Hepatocyte (in vitro differentiated cells): ENCODE measurements at regions not wholly inside any gene's neighbourhood (a gene's known extent, or its start where the extent isn't known, plus 50 kb on each side); places are given as distances from the start of the nearest gene placed in this dataset.

ENCODE experiments used
- DNase-seq: peaks from one replicate; pipeline ENCODE4 v3.0.0-alpha.2; 2016; ENCODE audit warnings: low spot score
- H2AFZ ChIP-seq: fragments of 200-600 bp; sonication (generic); 2 replicates; pipeline ENCODE4 v1.6.0; 2016; ENCODE audit warnings: antibody characterized with exemption, mild to moderate bottlenecking
- H3K27ac ChIP-seq: fragments of 200-600 bp; sonication (generic); 2 replicates; pipeline ENCODE4 v1.5.1; 2016; ENCODE audit warnings: mild to moderate bottlenecking
- H3K27me3 ChIP-seq: fragments of 200-600 bp; sonication (generic); 2 replicates; pipeline ENCODE4 v1.6.1; 2016
- H3K36me3 ChIP-seq: fragments of 200-600 bp; sonication (generic); replicated peaks from 2 replicates; pipeline ENCODE4 v1.5.1; 2016; ENCODE audit warnings: low read depth; ENCODE audit not compliant: insufficient read depth
- H3K4me1 ChIP-seq: fragments of 200-600 bp; sonication (generic); 2 replicates; pipeline ENCODE4 v1.5.1; 2016; ENCODE audit warnings: mild to moderate bottlenecking, moderate library complexity; ENCODE audit not compliant: insufficient read depth
- H3K4me2 ChIP-seq: fragments of 200-600 bp; sonication (generic); 2 replicates; pipeline ENCODE4 v1.6.0; 2016
- H3K4me3 ChIP-seq: fragments of 200-600 bp; sonication (generic); 2 replicates; pipeline ENCODE4 v1.5.1; 2016; ENCODE audit warnings: mild to moderate bottlenecking
- H3K79me2 ChIP-seq: fragments of 200-600 bp; sonication (generic); 2 replicates; pipeline ENCODE4 v1.6.0; 2017; ENCODE audit warnings: mild to moderate bottlenecking
- H3K9me2 ChIP-seq: fragments of 200-600 bp; sonication (generic); replicated peaks from 2 replicates; pipeline ENCODE4 v1.6.0; 2017; ENCODE audit warnings: mild to moderate bottlenecking; ENCODE audit not compliant: insufficient read depth
- H3K9me3 ChIP-seq: fragments of 200-600 bp; sonication (generic); 2 replicates; pipeline ENCODE4 v1.5.1; 2016; ENCODE audit warnings: low read depth, mild to moderate bottlenecking
- H4K20me1 ChIP-seq: fragments of 200-600 bp; sonication (generic); 2 replicates; pipeline ENCODE4 v1.6.0; 2016; ENCODE audit warnings: mild to moderate bottlenecking; ENCODE audit not compliant: insufficient read depth, poor library complexity, severe bottlenecking
- EZH2 ChIP-seq: fragments of 200-600 bp; sonication (generic); IDR thresholded peaks from 2 replicates; pipeline ENCODE4 v1.6.1; 2016; ENCODE audit warnings: antibody characterized with exemption, mild to moderate bottlenecking, borderline replicate concordance
- EZH2phosphoT487 ChIP-seq: fragments of 200-600 bp; sonication (generic); IDR thresholded peaks from one replicate; pipeline ENCODE4 v1.6.1; 2018; ENCODE audit warnings: antibody characterized with exemption, mild to moderate bottlenecking, low read depth, moderate library complexity; ENCODE audit not compliant: unreplicated experiment, severe bottlenecking
- WGBS: methylation state at CpG from one replicate; pipeline ENCODE4 v1.1.6; 2016; ENCODE audit warnings: low lambda C conversion rate; ENCODE audit errors: missing lambda C conversion rate; 5-methylcytosine and 5-hydroxymethylcytosine counted together
- TF ChIP-seq, protein P1 (sequence below): fragments of 200-600 bp; sonication (generic); IDR thresholded peaks from 2 replicates; pipeline ENCODE4 v1.5.1; 2016; ENCODE audit warnings: antibody characterized with exemption, mild to moderate bottlenecking; ENCODE audit not compliant: poor library complexity

DNA sequence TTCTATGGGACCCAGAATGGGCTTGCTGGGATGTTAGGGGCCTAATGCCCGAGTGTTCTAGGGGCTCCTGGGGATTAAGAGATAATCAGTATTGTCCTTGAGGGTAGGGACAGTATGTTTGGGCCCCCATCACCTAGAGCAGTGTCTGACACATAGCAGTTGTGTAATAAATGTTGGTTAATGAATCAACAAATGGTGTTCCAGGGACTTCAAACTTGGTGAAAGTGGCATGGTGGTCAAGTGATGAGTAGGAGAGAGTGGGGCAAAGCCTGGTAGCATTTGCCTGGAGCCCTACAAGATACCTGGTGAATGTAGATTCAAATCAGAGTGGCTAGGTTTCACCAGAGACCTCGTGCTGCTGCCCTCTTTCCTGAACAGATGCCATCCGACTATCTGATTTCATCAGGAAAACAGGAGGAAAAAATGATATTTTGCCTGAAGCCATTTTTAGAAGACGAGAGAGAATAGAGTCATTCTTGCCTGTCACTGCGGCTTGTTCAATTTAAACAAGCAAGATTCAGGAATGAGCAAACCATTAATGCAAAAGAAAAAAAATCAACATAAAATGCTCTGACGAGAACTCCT lies 117.3 kb downstream of the RPL22L1 start:
- TF ChIP-seq EZH2: no peak
- no peak for TF ChIP-seq EZH2phosphoT487
- TF ChIP-seq, protein P1, sequence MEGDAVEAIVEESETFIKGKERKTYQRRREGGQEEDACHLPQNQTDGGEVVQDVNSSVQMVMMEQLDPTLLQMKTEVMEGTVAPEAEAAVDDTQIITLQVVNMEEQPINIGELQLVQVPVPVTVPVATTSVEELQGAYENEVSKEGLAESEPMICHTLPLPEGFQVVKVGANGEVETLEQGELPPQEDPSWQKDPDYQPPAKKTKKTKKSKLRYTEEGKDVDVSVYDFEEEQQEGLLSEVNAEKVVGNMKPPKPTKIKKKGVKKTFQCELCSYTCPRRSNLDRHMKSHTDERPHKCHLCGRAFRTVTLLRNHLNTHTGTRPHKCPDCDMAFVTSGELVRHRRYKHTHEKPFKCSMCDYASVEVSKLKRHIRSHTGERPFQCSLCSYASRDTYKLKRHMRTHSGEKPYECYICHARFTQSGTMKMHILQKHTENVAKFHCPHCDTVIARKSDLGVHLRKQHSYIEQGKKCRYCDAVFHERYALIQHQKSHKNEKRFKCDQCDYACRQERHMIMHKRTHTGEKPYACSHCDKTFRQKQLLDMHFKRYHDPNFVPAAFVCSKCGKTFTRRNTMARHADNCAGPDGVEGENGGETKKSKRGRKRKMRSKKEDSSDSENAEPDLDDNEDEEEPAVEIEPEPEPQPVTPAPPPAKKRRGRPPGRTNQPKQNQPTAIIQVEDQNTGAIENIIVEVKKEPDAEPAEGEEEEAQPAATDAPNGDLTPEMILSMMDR: no peak
- Histone ChIP-seq H3K4me2 (no peak overlapping the region), H3K27ac (peak overlapping the region; percentile 54), H3K9me3 (no peaks in the 10 kb centered on the region), H3K36me3 (no peaks in the 10 kb centered on the region), H4K20me1 (no peaks in the 10 kb centered on the region), H3K4me1 (peaks cover 15% of the 10 kb centered on the region), H3K9me2 (no peaks in the 10 kb centered on the region), H3K4me3 (no peak overlapping the region), H3K27me3 (no peaks in the 10 kb centered on the region), H2AFZ (no peak overlapping the region), H3K79me2 (no peaks in the 10 kb centered on the region)
- no peak for DNase-seq
- 87% methylated on average over 6 of the region's 6 CpGs for WGBS

DNA sequence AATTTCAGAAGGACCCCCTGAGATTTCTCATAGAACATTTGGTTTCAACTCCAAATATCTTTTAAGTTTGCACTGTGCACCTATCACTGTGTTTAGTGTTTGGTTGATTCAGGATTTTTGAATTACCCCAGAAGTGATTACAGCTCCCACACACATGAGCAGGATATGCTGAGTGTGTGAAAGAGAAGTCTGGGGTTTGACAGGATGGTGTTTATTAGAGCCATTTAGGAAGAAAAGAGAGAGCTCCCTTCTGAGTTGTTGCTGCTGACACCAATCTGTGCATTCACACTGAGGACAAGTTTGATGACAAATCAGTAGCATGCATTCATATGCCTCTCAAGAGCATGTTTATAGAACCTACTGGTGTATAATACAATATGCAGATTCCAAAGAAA lies 118.1 kb downstream of the RPL22L1 start:
- H3K9me3 ChIP-seq: no peaks in the 10 kb centered on the region
- H3K79me2 ChIP-seq: no peaks in the 10 kb centered on the region
- no peaks in the 10 kb centered on the region for H4K20me1 ChIP-seq
- no peak for DNase-seq
- no peaks in the 10 kb centered on the region for H3K27me3 ChIP-seq
- TF ChIP-seq, protein P1: no peak
- no peak for TF ChIP-seq EZH2
- TF ChIP-seq EZH2phosphoT487: no peak
- no peak overlapping the region for H3K4me3 ChIP-seq
- peak overlapping the region; percentile 54 for H3K27ac ChIP-seq
- no peaks in the 10 kb centered on the region for H3K36me3 ChIP-seq
- peak overlapping the region; percentile 27 for H3K4me2 ChIP-seq
- H2AFZ ChIP-seq: no peak overlapping the region
- H3K9me2 ChIP-seq: no peaks in the 10 kb centered on the region
- peaks cover 15% of the 10 kb centered on the region for H3K4me1 ChIP-seq

DNA sequence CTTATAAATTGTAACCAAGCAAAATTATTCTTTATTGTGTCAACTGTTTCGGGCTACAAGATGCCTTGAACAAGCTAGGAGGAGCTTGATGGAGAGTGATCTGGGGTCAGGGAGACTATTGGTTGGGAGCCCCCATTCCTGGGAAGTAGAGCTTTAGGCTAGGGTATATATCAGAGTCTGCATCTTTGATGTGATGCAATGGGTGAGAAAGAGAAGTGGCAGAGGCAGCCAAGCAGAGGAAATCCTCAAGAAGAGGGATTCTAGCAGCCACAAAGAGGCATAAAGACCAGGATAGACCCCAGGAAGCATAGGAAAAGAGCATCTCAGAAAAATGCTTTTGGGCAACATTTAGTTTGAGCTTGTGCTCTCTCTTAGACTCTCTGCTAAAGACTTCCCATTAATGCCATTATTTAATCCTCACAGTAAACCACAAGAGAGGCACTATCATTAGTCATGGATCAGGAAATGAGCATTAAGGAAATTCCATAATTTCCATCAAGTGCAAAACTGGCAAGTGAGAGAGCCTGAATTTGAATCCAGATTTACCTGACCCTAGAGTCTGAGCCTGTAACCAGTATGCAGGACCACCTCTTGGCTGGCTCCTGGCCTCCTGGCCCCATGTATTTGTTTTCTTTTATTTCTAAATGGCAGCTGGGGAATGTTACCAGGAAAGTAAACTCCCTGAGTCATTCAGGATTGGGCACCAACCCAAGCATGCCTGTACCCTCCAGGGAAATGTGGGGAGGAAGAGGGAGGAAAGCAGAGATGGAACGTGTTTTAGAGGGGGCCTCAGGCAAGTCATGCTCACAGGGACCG lies 118.7 kb downstream of the RPL22L1 start:
- Histone ChIP-seq H3K4me3 (no peak overlapping the region), H3K27me3 (no peaks in the 10 kb centered on the region), H3K36me3 (no peaks in the 10 kb centered on the region), H3K4me2 (peak overlapping the region; percentile 27), H3K9me2 (no peaks in the 10 kb centered on the region), H3K9me3 (no peaks in the 10 kb centered on the region), H3K79me2 (no peaks in the 10 kb centered on the region), H3K4me1 (peaks cover 15% of the 10 kb centered on the region), H3K27ac (peak overlapping the region; percentile 54), H2AFZ (no peak overlapping the region), H4K20me1 (no peaks in the 10 kb centered on the region)
- DNase-seq: peak; percentile 36
- TF ChIP-seq EZH2phosphoT487 (no peak), EZH2 (no peak)
- TF ChIP-seq, protein P1: no peak
- 49% methylated on average over 3 of the region's 3 CpGs for WGBS
